ENCODE measurements at regions not wholly inside any gene's neighbourhood (a gene's known extent, or its start where the extent isn't known, plus 50 kb on each side); places are given as distances from the start of the nearest gene placed in this dataset.
A peak's percentile ranks its signal among the peaks of the same experiment; 100 is the strongest.

DNA sequence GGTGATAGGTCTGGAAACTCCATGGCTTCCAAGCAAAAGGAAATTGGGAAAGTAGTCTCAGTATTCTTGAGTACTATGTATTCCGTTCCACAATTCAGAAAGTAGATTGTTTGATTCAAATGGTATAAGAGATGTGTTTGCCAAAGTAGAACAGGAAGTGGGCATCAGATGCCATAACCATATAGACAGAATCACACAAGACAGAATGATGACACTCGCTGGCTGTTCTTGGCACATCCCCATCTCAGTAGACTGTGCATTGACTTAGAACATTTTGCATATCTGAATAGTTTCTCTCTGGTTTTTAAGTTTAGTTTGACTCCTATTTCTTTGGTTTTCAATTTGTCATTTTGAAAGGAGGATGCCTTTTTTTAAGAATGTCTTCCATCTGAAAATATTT lies 221.1 kb upstream of the RGS6 start:
- Histone ChIP-seq H3K36me3 (ENCODE audit: insufficient read depth, low read length) (peaks cover 5% of the 10 kb centered on the region), H3K27me3 (ENCODE audit: insufficient read depth, low read length) (no peaks in the 10 kb centered on the region), H3K9me3 (ENCODE audit: control insufficient read depth in 1 of 2, low read length in 2 of 2) (no peaks in the 10 kb centered on the region), H3K27ac (ENCODE audit: low read depth, low read length) (no peak overlapping the region), H3K4me1 (ENCODE audit: insufficient read depth, low read length) (no peaks in the 10 kb centered on the region), H3K4me3 (ENCODE audit: low read length in 2 of 2) (no peak overlapping the region)
- DNase-seq, result peak in 1 of 5 donors; percentile 11
- Mint-ChIP-seq H3K36me3 (peaks cover 47 to 49% of the 10 kb centered on the region in 2 donors), H3K27me3 (no peaks in the 10 kb centered on the region), H3K4me3 (no peak overlapping the region), H3K27ac (peak overlapping the region in 3 of 7 donors; percentile 6 to 70 (median 61)), H3K4me1 (peaks cover 5 to 12% (median 6%) of the 10 kb centered on the region in 4 donors), H3K9me3 (peaks cover 0 to under 1% (median 0%) of the 10 kb centered on the region in 8 donors)
- POLR2A ChIA-PET (ENCODE audit: partially characterized antibody), result no interaction called here
- CTCF ChIA-PET (ENCODE audit: partially characterized antibody), result interaction anchor here (1.4 kb wide), 1 partner anchor 42 kb away, joined by 6 read pairs; no protein-coding TSS in a partner anchor
- intact Hi-C loops (cut with micrococcal nuclease), result no loop called here

GRCh38 chr14:71711619-71712018 lies 220.6 kb upstream of the RGS6 start:
- no peak overlapping the region for H3K4me3 ChIP-seq (ENCODE audit: low read length in 2 of 2)
- ChIA-PET CTCF (ENCODE audit: partially characterized antibody) (interaction anchor here (1.4 kb wide), 1 partner anchor 41 kb away, joined by 6 read pairs; no protein-coding TSS in a partner anchor), POLR2A (ENCODE audit: partially characterized antibody) (no interaction called here)
- H3K27ac ChIP-seq (ENCODE audit: low read depth, low read length), result no peak overlapping the region
- Mint-ChIP-seq H3K27me3 (no peaks in the 10 kb centered on the region), H3K9me3 (peaks cover 0 to 2% (median 0%) of the 10 kb centered on the region in 8 donors), H3K36me3 (peaks cover 47 to 51% of the 10 kb centered on the region in 2 donors), H3K4me3 (no peak overlapping the region), H3K27ac (peak overlapping the region in 2 of 7 donors; percentile 6 to 70), H3K4me1 (peaks cover 5 to 12% (median 6%) of the 10 kb centered on the region in 4 donors)
- no peaks in the 10 kb centered on the region for H3K4me1 ChIP-seq (ENCODE audit: insufficient read depth, low read length)
- DNase-seq, result no peak
- intact Hi-C loops (cut with micrococcal nuclease), result no loop called here
- peaks cover 5% of the 10 kb centered on the region for H3K36me3 ChIP-seq (ENCODE audit: insufficient read depth, low read length)
- no peaks in the 10 kb centered on the region for H3K27me3 ChIP-seq (ENCODE audit: insufficient read depth, low read length)
- H3K9me3 ChIP-seq (ENCODE audit: control insufficient read depth in 1 of 2, low read length in 2 of 2), result no peaks in the 10 kb centered on the region

DNA sequence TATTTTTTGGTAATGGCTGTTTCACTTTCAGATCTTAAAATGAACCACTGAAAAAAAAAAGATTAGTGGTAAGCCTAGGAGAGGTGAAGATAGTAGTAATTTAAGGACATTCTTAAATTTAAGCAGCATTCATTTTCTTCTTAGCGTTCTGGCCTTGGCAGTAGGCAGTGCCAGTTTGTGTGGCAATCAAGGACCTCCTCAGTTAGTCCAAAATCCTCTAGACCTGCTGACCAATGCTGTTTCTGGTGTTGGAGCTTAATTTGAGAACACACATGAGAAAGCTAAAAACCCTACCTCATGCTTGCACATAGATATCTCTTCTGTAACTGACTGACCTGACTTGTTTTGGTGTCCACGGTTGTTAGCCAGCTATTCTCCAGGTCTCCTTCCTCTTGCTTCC lies 219.8 kb upstream of the RGS6 start:
- Histone ChIP-seq H3K27me3 (ENCODE audit: insufficient read depth, low read length) (no peaks in the 10 kb centered on the region), H3K9me3 (ENCODE audit: control insufficient read depth in 1 of 2, low read length in 2 of 2) (no peaks in the 10 kb centered on the region), H3K4me3 (ENCODE audit: low read length in 2 of 2) (no peak overlapping the region), H3K27ac (ENCODE audit: low read depth, low read length) (no peak overlapping the region), H3K4me1 (ENCODE audit: insufficient read depth, low read length) (no peaks in the 10 kb centered on the region), H3K36me3 (ENCODE audit: insufficient read depth, low read length) (peaks cover 5% of the 10 kb centered on the region)
- Mint-ChIP-seq H3K27me3 (no peaks in the 10 kb centered on the region), H3K4me3 (no peak overlapping the region), H3K4me1 (peaks cover 5 to 12% (median 6%) of the 10 kb centered on the region in 4 donors), H3K36me3 (peaks cover 44 to 52% of the 10 kb centered on the region in 2 donors), H3K27ac (peak overlapping the region in 1 of 7 donors; percentile 15), H3K9me3 (peaks cover 0 to 2% (median 0%) of the 10 kb centered on the region in 8 donors)
- no peak for DNase-seq
- ChIA-PET POLR2A (ENCODE audit: partially characterized antibody) (no interaction called here), CTCF (ENCODE audit: partially characterized antibody) (interaction anchor here (1.4 kb wide), 1 partner anchor 41 kb away, joined by 6 read pairs; no protein-coding TSS in a partner anchor)
- intact Hi-C loops (cut with micrococcal nuclease), result no loop called here

DNA sequence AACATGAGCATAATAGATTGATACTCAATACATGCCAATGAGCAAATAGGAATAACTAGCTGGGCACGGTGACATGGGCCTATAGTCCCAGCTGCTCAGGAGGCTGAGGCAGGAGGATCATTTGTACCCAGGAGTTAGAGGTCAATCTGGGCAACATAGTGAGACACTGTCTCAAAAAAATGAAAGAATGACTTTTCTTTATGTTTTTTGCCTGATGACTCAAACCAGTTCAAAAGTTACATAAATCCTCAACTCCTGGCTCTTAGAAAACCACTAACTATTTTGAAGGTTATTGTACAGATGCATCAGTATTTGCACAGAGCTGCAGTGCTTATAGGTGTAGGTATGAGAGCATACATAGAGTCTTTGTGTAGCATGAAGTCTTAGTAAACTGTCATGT lies 219.2 kb upstream of the RGS6 start:
- Mint-ChIP-seq H3K27ac (peak overlapping the region in 1 of 7 donors; percentile 15), H3K9me3 (peaks cover 0 to 2% (median 0%) of the 10 kb centered on the region in 8 donors), H3K4me1 (peaks cover 5 to 12% (median 6%) of the 10 kb centered on the region in 4 donors), H3K27me3 (no peaks in the 10 kb centered on the region), H3K4me3 (no peak overlapping the region), H3K36me3 (peaks cover 44 to 53% of the 10 kb centered on the region in 2 donors)
- no peaks in the 10 kb centered on the region for H3K9me3 ChIP-seq (ENCODE audit: control insufficient read depth in 1 of 2, low read length in 2 of 2)
- H3K36me3 ChIP-seq (ENCODE audit: insufficient read depth, low read length), result peaks cover 5% of the 10 kb centered on the region
- no peaks in the 10 kb centered on the region for H3K4me1 ChIP-seq (ENCODE audit: insufficient read depth, low read length)
- no peaks in the 10 kb centered on the region for H3K27me3 ChIP-seq (ENCODE audit: insufficient read depth, low read length)
- H3K4me3 ChIP-seq (ENCODE audit: low read length in 2 of 2), result no peak overlapping the region
- DNase-seq, result no peak
- ChIA-PET POLR2A (ENCODE audit: partially characterized antibody) (no interaction called here), CTCF (ENCODE audit: partially characterized antibody) (no interaction called here)
- H3K27ac ChIP-seq (ENCODE audit: low read depth, low read length), result no peak overlapping the region
- intact Hi-C loops (cut with micrococcal nuclease), result no loop called here

GRCh38 chr14:71713451-71713850 lies 218.8 kb upstream of the RGS6 start:
- Histone ChIP-seq H3K27me3 (ENCODE audit: insufficient read depth, low read length) (no peaks in the 10 kb centered on the region), H3K36me3 (ENCODE audit: insufficient read depth, low read length) (peaks cover 5% of the 10 kb centered on the region), H3K9me3 (ENCODE audit: control insufficient read depth in 1 of 2, low read length in 2 of 2) (no peaks in the 10 kb centered on the region), H3K27ac (ENCODE audit: low read depth, low read length) (no peak overlapping the region), H3K4me3 (ENCODE audit: low read length in 2 of 2) (no peak overlapping the region), H3K4me1 (ENCODE audit: insufficient read depth, low read length) (no peaks in the 10 kb centered on the region)
- Mint-ChIP-seq H3K4me3 (no peak overlapping the region), H3K27ac (no peak overlapping the region), H3K27me3 (no peaks in the 10 kb centered on the region), H3K36me3 (peaks cover 44 to 56% of the 10 kb centered on the region in 2 donors), H3K4me1 (peaks cover 5 to 12% (median 6%) of the 10 kb centered on the region in 4 donors), H3K9me3 (peaks cover 0 to 2% (median 0%) of the 10 kb centered on the region in 8 donors)
- ChIA-PET CTCF (ENCODE audit: partially characterized antibody) (no interaction called here), POLR2A (ENCODE audit: partially characterized antibody) (no interaction called here)
- DNase-seq, result no peak
- intact Hi-C loops (cut with micrococcal nuclease), result no loop called here

GRCh38 chr14:71714225-71714624 lies 218.0 kb upstream of the RGS6 start:
- Mint-ChIP-seq H3K4me3 (no peak overlapping the region), H3K27ac (no peak overlapping the region), H3K27me3 (no peaks in the 10 kb centered on the region), H3K4me1 (peaks cover 5 to 12% (median 6%) of the 10 kb centered on the region in 4 donors), H3K36me3 (peaks cover 43 to 53% of the 10 kb centered on the region in 2 donors), H3K9me3 (peaks cover 0 to 2% (median 0%) of the 10 kb centered on the region in 8 donors)
- ChIA-PET CTCF (ENCODE audit: partially characterized antibody) (no interaction called here), POLR2A (ENCODE audit: partially characterized antibody) (no interaction called here)
- Histone ChIP-seq H3K4me3 (ENCODE audit: low read length in 2 of 2) (no peak overlapping the region), H3K36me3 (ENCODE audit: insufficient read depth, low read length) (peaks cover 4% of the 10 kb centered on the region), H3K27ac (ENCODE audit: low read depth, low read length) (no peak overlapping the region), H3K27me3 (ENCODE audit: insufficient read depth, low read length) (no peaks in the 10 kb centered on the region), H3K4me1 (ENCODE audit: insufficient read depth, low read length) (no peaks in the 10 kb centered on the region), H3K9me3 (ENCODE audit: control insufficient read depth in 1 of 2, low read length in 2 of 2) (no peaks in the 10 kb centered on the region)
- intact Hi-C loops (cut with micrococcal nuclease), result no loop called here
- no peak for DNase-seq

GRCh38 chr14:71716041-71716772 lies 216.0 kb upstream of the RGS6 start:
- ChIA-PET CTCF (ENCODE audit: partially characterized antibody) (interaction anchor here (0.7 kb wide), 1 partner anchor 307 kb away, joined by 3 read pairs; no protein-coding TSS in a partner anchor), POLR2A (ENCODE audit: partially characterized antibody) (no interaction called here)
- peaks cover 35 to 37% of the 10 kb centered on the region in 2 donors for H3K36me3 Mint-ChIP-seq
- no peak for DNase-seq
- Histone ChIP-seq H3K9me3 (ENCODE audit: control insufficient read depth in 1 of 2, low read length in 2 of 2) (no peaks in the 10 kb centered on the region), H3K27ac (ENCODE audit: low read depth, low read length) (no peak overlapping the region), H3K4me3 (ENCODE audit: low read length in 2 of 2) (no peak overlapping the region), H3K27me3 (ENCODE audit: insufficient read depth, low read length) (no peaks in the 10 kb centered on the region), H3K36me3 (ENCODE audit: insufficient read depth, low read length) (no peaks in the 10 kb centered on the region), H3K4me1 (ENCODE audit: insufficient read depth, low read length) (no peaks in the 10 kb centered on the region)
- H3K27me3 Mint-ChIP-seq, result no peaks in the 10 kb centered on the region
- H3K4me1 Mint-ChIP-seq, result peaks cover 2 to 8% (median 3%) of the 10 kb centered on the region in 4 donors
- H3K4me3 Mint-ChIP-seq, result no peak overlapping the region
- H3K9me3 Mint-ChIP-seq, result peaks cover 0 to 2% (median 0%) of the 10 kb centered on the region in 8 donors
- intact Hi-C loops (cut with micrococcal nuclease), result no loop called here
- H3K27ac Mint-ChIP-seq, result no peak overlapping the region

Measured in CD4-positive, alpha-beta memory T cell (primary cell).